ENCODE measurements at regions not wholly inside any gene's neighbourhood (a gene's known extent, or its start where the extent isn't known, plus 50 kb on each side); places are given as distances from the start of the nearest gene placed in this dataset.

GRCh38 chr6:133752129-133752528 is 136.8 kb upstream of the TCF21 start:
- intact Hi-C loops (cut with DNase I): no loop called here
- no peak for DNase-seq
- H3K4me1 ChIP-seq (replicated peaks in 1 of 2): no peaks in the 10 kb centered on the region
- TF ChIP-seq POLR2A (IDR thresholded peaks at IDR 0.05) (no peak), CTCF (IDR thresholded peaks at IDR 0.05) (no peak)
- H3K4me3 ChIP-seq: no peak overlapping the region
- no peak overlapping the region for H3K27ac ChIP-seq
- H3K27me3 ChIP-seq: no peaks in the 10 kb centered on the region
- H3K9me3 ChIP-seq (replicated peaks in 1 of 3): no peaks in the 10 kb centered on the region
- 64 to 74% (median 66%) methylated on average over 3 of the region's 3 CpGs for WGBS, 4 donors
- H3K36me3 ChIP-seq (replicated peaks in 1 of 2): no peaks in the 10 kb centered on the region

- Histone ChIP-seq H3K36me3 (replicated peaks in 1 of 2) (no peaks in the 10 kb centered on the region), H3K4me3 (no peak overlapping the region), H3K27me3 (no peaks in the 10 kb centered on the region), H3K4me1 (replicated peaks in 1 of 2) (no peaks in the 10 kb centered on the region), H3K27ac (no peak overlapping the region), H3K9me3 (replicated peaks in 1 of 3) (no peaks in the 10 kb centered on the region)
- DNase-seq: no peak
- TF ChIP-seq POLR2A (IDR thresholded peaks at IDR 0.05) (no peak), CTCF (IDR thresholded peaks at IDR 0.05) (no peak)
- intact Hi-C loops (cut with DNase I): no loop called here
Observed at GRCh38 chr6:133753756-133754155, 135.2 kb upstream of the TCF21 start.

GRCh38 chr6:133754298-133754697 is 134.6 kb upstream of the TCF21 start:
- intact Hi-C loops (cut with DNase I): no loop called here
- DNase-seq: no peak
- Histone ChIP-seq H3K27me3 (no peaks in the 10 kb centered on the region), H3K27ac (no peak overlapping the region), H3K9me3 (replicated peaks in 1 of 3) (no peaks in the 10 kb centered on the region), H3K36me3 (replicated peaks in 1 of 2) (no peaks in the 10 kb centered on the region), H3K4me3 (no peak overlapping the region), H3K4me1 (replicated peaks in 1 of 2) (no peaks in the 10 kb centered on the region)
- WGBS, 4 donors: 84 to 100% (median 90%) methylated on average over 1 of the region's 1 CpG
- no peak for TF ChIP-seq CTCF (IDR thresholded peaks at IDR 0.05)
- no peak for TF ChIP-seq POLR2A (IDR thresholded peaks at IDR 0.05)

- WGBS, 4 donors: 46 to 60% (median 59%) methylated on average over 3 of the region's 3 CpGs
Observed at GRCh38 chr6:133756078-133756695, 132.7 kb upstream of the TCF21 start.

More at GRCh38 chr6:133756078-133756695, 132.7 kb upstream of the TCF21 start:
- no peaks in the 10 kb centered on the region for H3K9me3 ChIP-seq (replicated peaks in 1 of 3)
- H3K4me1 ChIP-seq (replicated peaks in 1 of 2): peaks cover 0 to 3% of the 10 kb centered on the region in 2 donors
- no peaks in the 10 kb centered on the region for H3K27me3 ChIP-seq
- no peak for DNase-seq
- intact Hi-C loops (cut with DNase I): no loop called here
- TF ChIP-seq POLR2A (IDR thresholded peaks at IDR 0.05): no peak
- no peak for TF ChIP-seq CTCF (IDR thresholded peaks at IDR 0.05)
- H3K36me3 ChIP-seq (replicated peaks in 1 of 2): no peaks in the 10 kb centered on the region
- H3K27ac ChIP-seq: peak overlapping the region in 2 of 5 donors; percentile 6 to 40
- no peak overlapping the region for H3K4me3 ChIP-seq

All from adrenal gland (tissue), 9 donors.